Spleen (tissue), 7 donors: ENCODE measurements at regions not wholly inside any gene's neighbourhood (a gene's known extent, or its start where the extent isn't known, plus 50 kb on each side); places are given as distances from the start of the nearest gene placed in this dataset.

Experiments
- CTCF ChIP-seq, 11 experiments: fragments of 200-600 bp in 7 of 11; fragments of 450-650 bp in 4 of 11; sonication (generic) in 4 of 11; IDR thresholded peaks in 8 of 11; conservative IDR thresholded peaks in 3 of 11; 1 replicate in 7 of 11; 2 replicates in 4 of 11; pipeline versions ENCODE4 v1.4.0 to v1.8.0; 2016 to 2021; ENCODE audit warnings: antibody characterized with exemption in 11 of 11, inconsistent platforms in 4 of 11, mild to moderate bottlenecking in 1 of 11
- POLR2AphosphoS5 ChIP-seq, 3 donors: sonication (generic); formaldehyde crosslinking; IDR thresholded peaks; one replicate each; pipeline ENCODE4 v1.5.1; 2017; ENCODE audit warnings: antibody characterized with exemption in 3 of 3
- donor health status: DM: no; HTN: no; CAD: no; lungs with moderate emphysema.
- donor health status: DM: no; HTN: no; CAD: no.
- donor health status: DM: no; HTN: no; CAD: no.

GRCh38 chr5:20224966-20225365, 237.0 kb upstream of the CDH18 start:
- TF ChIP-seq CTCF (IDR thresholded peaks at IDR 0.05 in 8 of 11, conservative IDR thresholded peaks at IDR 0.05 in 3 of 11), result no peak
- no peak for TF ChIP-seq POLR2AphosphoS5 (IDR thresholded peaks at IDR 0.05)
